Stimulated activated CD4-positive, alpha-beta T cell treated with anti-CD3 and anti-CD28 coated beads, TNF-alpha, amount 100 ng/mL, for 24 hours (primary cell): ENCODE measurements at regions not wholly inside any gene's neighbourhood (a gene's known extent, or its start where the extent isn't known, plus 50 kb on each side); places are given as distances from the start of the nearest gene placed in this dataset.

Experiments used
- DNase-seq, 3 experiments: peaks; one replicate each; pipeline ENCODE4 v3.0.0-alpha.2; 2020; ENCODE audit warnings: low read depth in 3 of 3

DNA sequence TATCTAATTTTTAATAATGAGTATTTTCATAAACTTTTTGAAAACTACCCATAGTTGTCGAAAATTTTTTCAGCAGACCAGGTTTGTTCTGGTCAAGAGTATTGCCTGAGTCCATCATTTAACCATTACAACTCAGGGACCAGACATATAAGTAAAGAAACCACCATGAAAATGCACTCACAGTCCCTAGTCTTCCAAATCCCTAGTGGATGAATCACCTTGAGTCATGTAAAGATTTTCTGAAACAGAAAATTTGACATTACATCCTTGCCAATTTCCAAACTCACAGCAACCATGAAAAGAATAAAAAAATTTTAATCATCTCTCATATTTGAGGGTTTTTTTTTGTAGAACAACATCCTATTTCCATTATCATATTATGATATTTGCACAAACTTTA lies 1337.5 kb upstream of the CDH8 start:
- no peak for DNase-seq

- DNase-seq: no peak
Measured at GRCh38 chr16:63372815-63373214, 1336.6 kb upstream of the CDH8 start.

- DNase-seq: no peak
Measured at GRCh38 chr16:63372283-63372682, 1336.0 kb upstream of the CDH8 start.

GRCh38 chr16:63365649-63366304 lies 1329.5 kb upstream of the CDH8 start:
- DNase-seq: no peak

- DNase-seq: no peak
Measured at GRCh38 chr16:63363738-63364137, 1327.5 kb upstream of the CDH8 start.

GRCh38 chr16:63361032-63361624 lies 1324.9 kb upstream of the CDH8 start:
- no peak for DNase-seq

GRCh38 chr16:63349961-63350360 lies 1313.7 kb upstream of the CDH8 start:
- DNase-seq: no peak

DNA sequence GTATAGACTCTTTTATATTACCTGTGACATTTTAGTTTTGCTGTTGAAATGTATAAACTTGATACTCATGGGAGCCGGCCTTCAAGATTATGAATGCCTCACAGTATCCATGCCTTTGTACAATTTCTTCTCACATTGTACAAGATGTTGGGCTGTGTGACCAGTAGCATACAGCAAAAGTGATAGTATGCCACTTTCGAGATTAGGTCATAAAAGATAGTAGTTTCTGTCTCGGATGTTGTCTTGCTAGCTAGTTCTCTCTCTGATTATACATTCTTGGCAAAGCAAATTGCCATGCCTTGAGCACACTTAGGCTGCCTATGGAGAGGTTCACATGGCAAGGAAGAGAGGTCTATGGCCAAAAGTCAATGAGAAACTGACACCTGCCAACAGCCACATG lies 1309.8 kb upstream of the CDH8 start:
- DNase-seq: no peak

DNA sequence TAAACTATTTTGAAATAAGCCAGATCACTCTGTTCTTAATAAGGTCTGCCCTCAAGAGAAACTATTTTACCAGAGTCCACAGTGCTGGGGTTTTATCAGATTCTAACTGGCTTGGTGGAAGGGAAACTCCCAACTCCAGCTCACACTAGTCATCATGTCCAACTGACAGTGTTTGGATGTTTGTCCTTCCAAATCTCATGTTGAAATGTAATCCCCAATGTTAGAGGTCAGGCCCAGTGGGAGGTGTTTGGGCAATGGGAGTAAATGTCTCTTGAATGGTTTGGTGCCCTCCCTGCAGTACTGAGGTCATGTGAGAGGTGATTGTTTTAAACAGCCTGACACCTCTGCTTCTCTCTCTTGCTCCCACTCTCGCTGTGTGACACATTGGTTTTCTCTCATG lies 1301.0 kb upstream of the CDH8 start:
- no peak for DNase-seq

DNA sequence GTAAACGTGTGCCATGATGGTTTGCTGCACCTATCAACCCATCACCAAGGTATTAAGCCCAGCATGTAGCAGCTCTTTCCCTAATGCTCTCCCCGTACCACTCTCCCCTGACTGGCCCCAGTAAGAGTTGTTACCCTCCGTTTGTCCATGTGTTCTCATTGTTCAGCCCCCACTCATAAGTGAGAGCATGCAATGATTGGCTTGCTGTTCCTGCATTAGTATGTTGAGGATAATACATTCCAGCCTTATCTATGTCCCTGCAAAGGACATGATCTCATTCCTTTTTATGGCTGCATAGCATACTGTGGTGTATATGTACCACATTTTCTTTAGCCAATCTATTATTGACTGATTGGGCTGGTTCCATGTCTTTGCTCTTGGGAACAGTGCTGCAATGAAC lies 1294.9 kb upstream of the CDH8 start:
- no peak for DNase-seq

DNA sequence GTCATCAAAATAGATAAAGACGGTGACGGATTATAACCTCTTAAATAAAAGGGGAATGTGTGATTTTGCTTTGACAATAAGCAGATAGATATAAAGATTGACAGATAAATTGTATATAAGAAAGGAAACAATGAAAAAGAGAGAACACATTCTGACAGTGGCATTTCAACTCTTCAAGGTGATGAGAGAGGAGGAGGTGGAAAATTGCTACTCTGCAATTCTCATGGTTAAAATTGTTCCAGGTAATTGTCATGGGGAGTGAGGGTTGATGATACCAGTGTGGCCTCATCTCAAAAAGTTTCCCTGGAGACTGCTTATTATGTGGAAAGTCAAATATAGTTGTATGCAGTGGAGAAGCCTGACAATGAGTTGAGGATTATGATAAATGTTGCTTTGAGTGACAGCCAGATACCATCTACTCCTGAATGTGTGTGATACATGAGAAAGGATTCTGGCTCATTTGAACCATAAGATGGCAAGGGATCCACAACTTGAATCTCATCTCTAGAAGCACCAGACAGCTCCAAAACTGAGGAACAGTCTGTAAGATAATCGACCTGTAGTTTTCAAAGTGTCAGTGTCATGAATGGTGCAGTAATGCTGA lies 1290.6 kb upstream of the CDH8 start:
- no peak for DNase-seq

- DNase-seq: no peak
Measured at GRCh38 chr16:63323722-63324705, 1287.8 kb upstream of the CDH8 start.

- no peak for DNase-seq
Measured at GRCh38 chr16:63323055-63323454, 1286.8 kb upstream of the CDH8 start.

GRCh38 chr16:63315229-63315628 lies 1279.0 kb upstream of the CDH8 start:
- DNase-seq: no peak

- no peak for DNase-seq
Measured at GRCh38 chr16:63312346-63312745, 1276.1 kb upstream of the CDH8 start.

- no peak for DNase-seq
Measured at GRCh38 chr16:63311313-63311712, 1275.1 kb upstream of the CDH8 start.

DNA sequence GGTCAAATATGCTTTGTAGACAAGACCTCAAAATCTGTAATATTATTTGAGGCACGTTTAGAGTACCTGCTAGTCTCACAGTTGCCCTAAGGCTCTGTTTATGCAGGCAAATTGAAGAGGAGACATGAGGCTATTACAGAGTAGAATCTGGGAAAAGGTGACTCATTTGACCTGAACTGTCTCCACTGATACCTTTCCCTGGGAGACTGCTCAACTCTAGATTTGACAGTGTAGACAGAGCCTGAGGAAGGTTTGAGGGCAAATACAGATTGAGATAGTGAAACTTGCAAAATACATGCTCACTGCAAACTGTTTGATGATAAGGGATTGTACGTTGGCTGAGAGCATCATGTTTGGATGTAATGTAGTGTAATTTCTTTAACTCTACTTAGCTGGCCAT lies 1266.6 kb upstream of the CDH8 start:
- DNase-seq: no peak

DNA sequence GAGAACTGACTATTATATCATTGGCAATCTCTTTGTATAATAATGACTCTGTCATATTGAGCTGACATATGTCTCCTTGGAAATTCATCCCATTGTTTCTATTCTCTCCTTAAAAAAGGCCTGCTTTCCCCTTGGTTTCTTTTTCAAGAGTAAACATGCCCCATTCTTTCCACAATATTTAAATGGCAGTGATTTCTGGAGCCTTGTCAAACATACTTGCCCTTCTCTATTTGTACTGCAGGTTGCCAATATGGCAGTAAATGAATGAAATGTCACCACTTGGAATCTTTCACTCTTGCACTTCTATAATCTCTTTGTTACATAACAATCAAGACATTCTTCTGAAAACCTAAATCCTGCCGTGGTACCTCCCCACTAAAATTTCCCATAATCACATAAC lies 1265.1 kb upstream of the CDH8 start:
- DNase-seq: no peak

DNA sequence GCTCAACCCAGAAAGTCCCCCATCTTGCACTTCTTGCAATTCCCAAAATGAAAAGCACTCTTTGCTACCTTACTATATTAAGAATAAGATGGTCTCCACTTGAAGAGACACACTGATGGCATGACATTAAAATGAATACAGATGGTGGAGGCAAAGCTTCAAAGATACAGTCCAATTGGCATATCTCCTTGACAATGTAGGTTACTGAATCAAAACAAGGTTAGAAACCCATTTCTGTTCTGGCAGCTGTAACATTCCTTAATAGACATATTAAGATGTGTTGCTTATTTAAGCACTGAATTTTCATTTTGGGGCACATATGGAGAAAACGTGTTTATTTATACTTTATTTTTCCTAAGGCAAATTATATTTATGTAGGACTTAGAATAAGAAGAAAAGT lies 1262.8 kb upstream of the CDH8 start:
- no peak for DNase-seq

GRCh38 chr16:63292036-63292435 lies 1255.8 kb upstream of the CDH8 start:
- DNase-seq: no peak

DNA sequence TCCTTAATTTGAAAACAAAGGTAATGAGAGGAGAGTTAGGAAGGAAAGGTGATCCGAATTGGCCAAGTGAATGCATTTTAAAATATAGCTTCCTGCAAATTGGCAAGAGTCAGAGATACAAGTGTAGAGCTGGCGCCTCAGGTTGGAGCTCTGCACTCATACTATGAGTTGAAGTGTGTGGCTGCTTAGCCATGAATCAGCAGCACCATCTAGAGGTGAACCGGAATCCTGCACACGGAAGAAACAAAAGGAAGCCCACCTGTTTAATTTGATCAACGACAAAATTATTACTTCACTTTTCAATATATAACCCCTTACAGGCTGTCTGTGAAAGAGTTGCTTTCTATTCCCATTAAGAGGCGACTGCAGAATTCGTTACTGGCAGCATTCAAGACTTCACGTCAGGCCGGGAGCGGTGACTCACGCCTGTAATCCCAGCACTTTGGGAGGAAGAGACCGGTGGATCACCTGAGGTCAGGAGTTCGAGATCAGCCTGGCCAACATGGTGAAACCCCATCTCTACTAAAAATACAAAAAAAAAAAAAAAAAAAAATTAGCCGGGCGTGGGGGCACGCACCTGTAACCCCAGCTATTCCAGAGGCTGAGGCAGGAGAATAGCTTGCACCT lies 1253.7 kb upstream of the CDH8 start:
- peak in 1 of 3 experiments; percentile 1 for DNase-seq

GRCh38 chr16:63287401-63287800 lies 1251.2 kb upstream of the CDH8 start:
- no peak for DNase-seq
